Activated T-cell treated with anti-CD3 and anti-CD28 coated beads for 24 hours (primary cell): ENCODE measurements at regions not wholly inside any gene's neighbourhood (a gene's known extent, or its start where the extent isn't known, plus 50 kb on each side); places are given as distances from the start of the nearest gene placed in this dataset.

Experiments
- DNase-seq: peaks from one replicate; pipeline ENCODE4 v3.0.0-alpha.2; 2020; ENCODE audit warnings: low read depth

DNA sequence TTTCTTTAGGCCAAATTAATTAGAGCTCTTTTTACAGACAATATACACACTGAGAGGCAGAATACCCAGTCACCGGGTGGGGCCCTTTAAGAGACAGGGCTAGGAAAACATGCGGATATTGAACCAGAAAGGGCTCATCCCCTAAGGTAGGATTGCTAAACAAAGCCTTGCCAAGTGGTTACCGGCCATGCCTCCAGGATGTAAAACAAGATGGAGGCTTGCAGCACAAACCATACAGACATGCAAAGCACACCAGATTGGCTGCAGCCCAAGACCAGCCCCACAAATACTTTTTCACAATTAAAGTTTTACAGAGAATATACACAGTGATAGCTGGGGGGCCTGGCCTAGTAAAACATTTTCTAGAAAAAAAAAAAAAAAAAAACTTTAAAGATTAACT lies 210.0 kb downstream of the KLHL4 start:
- no peak for DNase-seq

GRCh38 chrX:87728024-87728423 lies 210.4 kb downstream of the KLHL4 start:
- no peak for DNase-seq

DNA sequence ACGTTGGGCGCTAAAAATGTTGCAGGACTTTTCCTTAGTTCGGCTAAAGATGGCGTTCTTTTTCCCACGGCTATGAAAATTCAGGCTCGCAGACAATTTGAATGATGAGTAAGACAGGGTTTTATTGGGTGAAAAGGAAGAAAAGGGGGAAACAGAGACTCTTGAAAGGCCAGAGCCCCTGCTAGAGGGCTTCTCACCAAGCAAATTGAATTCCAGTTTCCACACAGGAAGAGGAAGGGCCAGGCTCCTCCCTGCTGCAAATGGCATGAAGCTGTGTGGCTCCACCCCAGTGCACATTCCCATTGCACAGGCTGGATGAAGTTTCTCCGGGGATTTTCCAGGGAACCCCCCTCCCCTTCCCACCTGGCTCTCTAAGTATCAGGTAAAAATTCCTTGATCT lies 210.9 kb downstream of the KLHL4 start:
- no peak for DNase-seq

GRCh38 chrX:87732133-87732532 lies 214.5 kb downstream of the KLHL4 start:
- no peak for DNase-seq

DNA sequence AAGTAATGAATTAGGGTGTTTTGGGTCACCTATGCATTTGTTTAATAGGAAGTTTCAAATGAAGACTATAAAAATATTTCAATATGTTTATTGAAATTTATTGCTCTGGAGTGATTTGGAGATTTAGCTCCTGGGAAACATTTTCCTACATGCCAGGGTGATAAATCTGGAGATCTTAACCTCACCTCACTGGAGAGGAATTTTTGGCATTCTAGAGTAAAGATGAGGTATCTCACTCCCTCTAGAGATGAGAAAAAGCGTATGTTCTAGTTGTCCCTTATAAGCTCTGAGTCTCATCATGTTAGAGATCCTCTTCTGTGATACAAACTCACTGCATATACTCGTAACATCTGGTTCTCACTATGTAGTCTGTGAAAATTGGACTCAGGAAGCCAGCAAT lies 219.0 kb downstream of the KLHL4 start:
- no peak for DNase-seq

GRCh38 chrX:87744391-87744790 lies 226.8 kb downstream of the KLHL4 start:
- DNase-seq = no peak

DNA sequence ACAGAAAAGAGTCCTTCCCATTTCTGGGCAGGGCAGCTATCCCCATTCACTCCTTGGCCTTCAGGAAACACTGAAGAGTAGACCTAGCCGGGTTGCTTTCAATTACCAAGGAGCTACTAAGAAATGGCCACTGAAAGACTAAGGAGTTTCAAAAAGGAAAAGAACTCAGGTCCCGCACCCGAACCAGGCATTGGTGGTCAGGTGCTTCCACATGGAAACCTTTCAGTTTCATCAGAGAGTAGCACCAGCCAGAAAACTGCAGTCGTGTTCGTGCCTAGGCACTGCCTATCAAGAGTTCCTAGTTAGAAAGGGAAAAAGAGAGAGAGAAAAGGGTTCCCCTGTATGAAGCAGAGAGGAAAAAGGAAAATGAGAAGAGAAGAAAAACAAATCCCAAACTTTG lies 237.9 kb downstream of the KLHL4 start:
- DNase-seq = no peak

GRCh38 chrX:87788976-87789375 lies 271.4 kb downstream of the KLHL4 start:
- DNase-seq = no peak

DNA sequence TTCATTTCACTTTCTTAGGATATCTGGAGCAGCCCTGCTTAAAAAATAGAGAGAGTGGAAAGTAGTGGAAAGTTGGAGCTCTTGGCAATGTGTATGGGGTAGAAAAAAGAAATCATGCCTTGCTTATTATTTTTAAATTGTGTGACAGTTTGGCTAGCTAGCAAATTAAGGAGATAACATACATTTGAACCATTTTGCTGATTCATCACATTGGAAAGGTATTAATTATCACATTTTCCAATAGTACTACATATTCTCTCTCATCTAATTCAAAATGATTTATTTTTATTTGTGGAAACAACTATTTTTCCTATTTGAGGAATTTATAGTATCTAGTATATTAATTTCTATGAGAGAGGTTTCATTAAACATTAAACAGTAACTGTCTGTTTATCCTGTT lies 280.4 kb downstream of the KLHL4 start:
- no peak for DNase-seq

- DNase-seq = no peak
These were observed 288.4 kb downstream of the KLHL4 start for GRCh38 chrX:87805829-87806490.

DNA sequence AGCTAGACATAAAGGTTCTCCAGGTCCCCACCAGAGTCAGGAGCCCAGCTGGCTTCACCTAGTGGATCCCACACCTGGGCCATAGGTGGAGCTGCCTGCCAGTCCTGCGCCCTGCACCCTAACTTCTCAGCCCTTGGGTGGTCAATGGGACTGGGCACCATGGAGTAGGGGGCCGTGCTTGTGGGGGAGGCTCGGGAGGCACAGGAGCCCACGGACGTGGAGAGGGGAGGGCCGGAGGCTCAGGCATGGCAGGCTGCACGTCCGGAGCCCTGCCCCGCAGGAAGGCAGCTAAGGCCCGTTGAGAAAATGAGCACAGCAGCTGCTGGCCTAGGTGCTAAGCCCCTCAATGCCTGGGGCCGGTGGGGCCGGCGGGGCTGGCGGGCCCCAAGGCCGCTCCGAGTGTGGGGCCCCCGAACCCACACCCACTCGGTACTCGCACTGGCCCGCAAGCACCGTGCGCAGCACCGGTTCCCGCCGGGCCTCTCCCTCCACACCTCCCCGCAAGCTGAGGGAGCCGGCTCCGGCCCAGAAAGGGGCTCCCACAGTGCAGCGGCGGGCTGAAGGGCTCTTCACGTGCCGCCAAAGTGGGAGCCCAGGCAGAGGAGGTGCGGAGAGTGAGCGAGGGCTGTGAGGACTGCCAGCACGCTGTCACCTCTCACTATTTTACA lies 291.1 kb downstream of the KLHL4 start:
- no peak for DNase-seq

DNA sequence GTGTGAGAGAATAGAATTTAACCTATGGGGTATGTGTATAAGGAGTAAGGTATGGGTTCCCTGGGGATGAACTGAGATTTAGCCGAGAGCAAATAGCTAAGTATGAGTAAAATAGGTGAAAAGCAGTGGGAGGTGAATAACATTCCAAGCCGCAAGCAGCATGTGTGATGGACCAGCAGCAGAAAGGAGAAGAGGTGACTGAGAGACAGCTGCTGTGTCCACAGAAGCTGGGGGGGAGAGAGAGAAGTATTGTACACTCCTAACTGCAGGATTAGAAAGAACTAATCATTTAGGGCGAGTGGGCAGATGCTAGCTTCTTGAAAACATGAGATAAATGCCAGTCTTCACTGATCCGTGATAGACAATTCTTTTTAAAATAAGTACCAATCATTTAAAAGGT lies 296.0 kb downstream of the KLHL4 start:
- DNase-seq = no peak

DNA sequence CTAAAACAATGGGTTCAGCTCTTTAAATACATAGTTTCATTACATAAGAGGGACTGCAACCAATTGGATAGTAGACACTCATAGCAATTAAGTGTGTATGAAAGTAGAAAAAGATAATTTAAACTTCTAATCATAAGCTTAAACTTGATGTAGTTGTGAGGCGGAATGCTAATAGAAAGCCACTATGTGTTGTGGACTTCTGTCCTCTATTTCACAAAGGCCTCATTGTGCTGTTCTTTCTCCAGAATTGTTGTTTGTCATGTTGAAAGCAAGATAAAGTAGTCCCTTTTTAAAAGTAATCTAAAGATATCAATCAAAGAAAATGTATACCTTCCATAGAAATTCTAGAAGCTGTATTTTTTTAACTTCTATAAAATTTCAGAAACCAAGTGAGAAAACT lies 329.4 kb downstream of the KLHL4 start:
- DNase-seq = no peak

DNA sequence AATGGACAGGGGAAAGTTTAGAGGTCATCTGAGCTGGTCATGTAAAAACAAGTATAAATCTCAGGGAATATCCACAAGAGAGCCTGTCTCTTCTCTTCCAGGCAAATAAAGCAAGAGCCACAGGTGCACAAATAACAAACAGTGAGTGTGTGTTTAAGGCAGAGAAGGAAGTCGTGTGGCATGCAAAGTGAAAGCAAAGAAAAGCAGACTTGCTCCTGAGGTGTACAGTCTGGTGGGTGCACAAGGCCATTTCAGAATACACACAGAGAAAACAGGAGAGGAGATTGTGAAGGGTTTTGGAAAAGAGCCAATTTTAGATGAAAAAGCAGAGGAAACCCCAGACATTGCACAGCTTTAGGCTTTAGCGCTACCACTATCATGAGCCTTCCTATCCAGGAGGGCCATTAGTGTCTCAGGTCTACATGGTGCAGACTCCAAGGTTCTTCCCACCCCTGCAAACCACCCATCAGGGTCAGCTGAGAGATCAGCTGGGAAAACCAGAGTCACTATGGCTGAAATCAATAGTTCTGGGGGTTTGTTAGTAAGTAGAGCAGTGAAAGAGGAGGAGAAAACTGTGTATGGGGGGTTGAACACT lies 355.8 kb downstream of the KLHL4 start:
- no peak for DNase-seq

DNA sequence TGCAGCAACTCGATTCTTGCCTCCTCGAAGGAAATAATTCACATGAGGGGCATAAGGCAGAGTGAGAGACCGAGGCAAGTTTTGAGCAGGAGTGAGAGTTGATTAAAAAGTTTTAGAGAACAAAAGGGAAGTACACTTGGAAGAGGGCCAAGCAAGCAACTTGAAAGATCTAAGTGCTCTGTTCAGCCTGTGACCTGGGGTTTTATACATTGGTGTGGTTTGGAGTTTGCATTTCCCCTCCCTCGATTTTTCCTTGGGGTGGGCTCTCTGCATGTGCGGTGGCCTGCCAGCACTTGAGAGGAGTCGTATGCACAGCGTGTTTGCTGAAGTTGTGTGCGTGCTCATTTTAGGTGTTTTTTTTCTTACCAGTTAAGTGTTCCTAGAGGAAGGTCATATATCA lies 356.4 kb downstream of the KLHL4 start:
- DNase-seq = no peak

GRCh38 chrX:87878926-87879325 lies 361.3 kb downstream of the KLHL4 start:
- DNase-seq = no peak

- no peak for DNase-seq
These were observed 372.8 kb downstream of the KLHL4 start for GRCh38 chrX:87890437-87890836.

DNA sequence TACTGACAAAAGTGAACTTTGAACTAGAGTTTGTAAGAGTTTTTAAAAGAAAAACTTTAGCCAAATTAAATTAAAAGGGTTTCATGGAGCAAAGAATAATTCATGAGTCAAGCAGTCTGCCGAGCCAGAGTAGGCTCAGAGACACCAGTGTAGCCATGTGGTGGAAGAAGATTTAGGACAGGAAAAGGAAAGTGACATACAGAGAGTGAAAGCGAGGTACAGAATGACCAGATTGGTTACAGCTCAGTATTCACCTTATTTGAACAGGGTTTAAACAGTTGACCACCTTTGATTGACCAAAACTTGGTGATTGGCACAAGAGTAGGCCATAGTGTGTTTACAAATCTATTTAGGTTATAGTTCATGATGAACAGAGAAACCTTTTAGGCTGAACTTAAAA lies 377.8 kb downstream of the KLHL4 start:
- DNase-seq = no peak

- no peak for DNase-seq
These were observed 378.5 kb downstream of the KLHL4 start for GRCh38 chrX:87896057-87896456.

DNA sequence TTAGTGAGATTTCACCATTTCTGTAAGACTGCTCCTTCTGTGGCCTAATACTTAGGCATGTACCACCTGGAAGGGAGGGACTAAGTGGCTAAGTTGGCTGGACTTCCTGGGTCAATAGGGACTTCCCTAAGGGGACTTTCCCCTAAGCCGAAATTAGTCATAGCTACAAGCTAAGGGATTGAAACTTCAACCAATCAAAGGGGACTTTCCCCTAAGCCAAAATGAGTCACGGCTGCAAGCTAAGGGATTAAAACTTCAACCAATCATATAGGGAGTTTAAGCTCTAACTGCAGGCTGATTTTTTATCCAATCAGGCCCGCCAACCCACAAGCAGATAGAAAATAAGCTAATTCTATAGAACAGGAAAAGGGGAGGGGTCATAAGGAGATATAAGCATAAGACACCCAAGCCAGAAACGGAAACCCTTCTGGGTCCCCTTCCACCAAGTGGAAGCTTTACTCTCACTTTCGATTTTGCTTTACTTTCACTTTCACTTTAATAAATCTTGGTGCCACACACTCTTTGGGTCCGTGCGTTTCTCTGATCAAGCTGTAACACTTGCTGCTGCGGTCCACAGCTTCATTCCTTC lies 382.8 kb downstream of the KLHL4 start:
- peak; percentile 0 for DNase-seq

GRCh38 chrX:87901060-87901459 lies 383.5 kb downstream of the KLHL4 start:
- no peak for DNase-seq

- no peak for DNase-seq
These were observed 397.1 kb downstream of the KLHL4 start for GRCh38 chrX:87914726-87915125.

GRCh38 chrX:87924619-87925018 lies 407.0 kb downstream of the KLHL4 start:
- DNase-seq = no peak
